Stimulated activated CD4-positive, alpha-beta T cell treated with anti-CD3 and anti-CD28 coated beads, Interleukin-1b, Interleukin-23, amount 100 ng/mL, for 48 hours (primary cell): ENCODE measurements at regions not wholly inside any gene's neighbourhood (a gene's known extent, or its start where the extent isn't known, plus 50 kb on each side); places are given as distances from the start of the nearest gene placed in this dataset.

Source experiments
- DNase-seq: peaks from one replicate; pipeline ENCODE4 v3.0.0-alpha.2; 2020

DNA sequence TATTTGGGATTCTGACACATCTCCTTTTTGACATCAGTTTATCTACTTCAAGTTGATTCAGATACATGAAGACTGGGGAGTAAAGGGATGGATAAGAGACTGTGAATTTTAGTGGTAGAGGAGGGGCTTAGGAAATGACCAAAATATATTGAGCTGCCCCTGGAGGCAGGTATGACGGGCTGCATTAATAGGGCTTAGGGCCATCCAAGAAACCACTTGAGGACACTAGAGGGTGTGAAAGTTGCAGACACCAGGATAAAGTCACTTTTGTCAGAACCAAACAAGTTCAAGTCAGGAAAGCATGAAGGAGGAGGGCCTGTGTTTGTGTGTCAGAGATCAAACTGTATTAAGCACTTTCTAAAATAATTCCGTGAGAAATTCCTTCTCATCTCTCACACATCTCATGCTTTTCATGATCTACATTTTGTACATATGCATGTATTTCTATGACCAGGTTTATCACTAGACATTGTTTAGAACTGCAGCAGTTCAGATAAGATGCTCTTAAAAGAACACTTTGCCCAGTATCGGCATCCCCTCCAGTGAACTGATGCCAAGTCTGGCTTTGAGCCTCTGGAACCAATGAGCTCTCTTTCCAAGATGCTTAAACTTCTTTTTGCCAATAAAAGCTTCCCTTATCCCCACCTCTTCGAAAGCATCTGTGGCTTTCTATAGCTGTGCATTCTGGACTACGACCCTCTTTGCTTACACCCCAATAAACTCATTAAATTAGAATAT, 136.9 kb downstream of the SLC38A1 start:
- DNase-seq = no peak

DNA sequence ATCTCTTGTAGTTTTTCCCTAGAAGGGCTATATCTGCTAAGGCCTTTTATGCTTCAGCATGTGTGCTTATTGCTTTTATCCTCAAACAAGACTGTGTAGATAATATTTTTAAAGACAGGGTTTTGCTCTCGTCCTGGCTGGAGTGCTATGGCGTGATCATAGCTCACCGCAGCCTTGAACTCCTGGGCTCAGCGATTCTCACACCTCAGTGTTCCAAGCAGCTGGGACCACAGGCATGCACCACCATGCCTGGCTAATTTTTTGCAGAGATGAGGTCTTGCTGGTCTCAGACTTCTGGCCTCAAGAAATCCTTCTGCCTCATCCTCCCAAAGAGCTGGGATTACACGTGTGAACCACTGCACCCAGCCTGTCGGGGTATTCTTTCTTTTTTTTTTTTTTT, 137.3 kb upstream of the SCAF11 start:
- DNase-seq = no peak

DNA sequence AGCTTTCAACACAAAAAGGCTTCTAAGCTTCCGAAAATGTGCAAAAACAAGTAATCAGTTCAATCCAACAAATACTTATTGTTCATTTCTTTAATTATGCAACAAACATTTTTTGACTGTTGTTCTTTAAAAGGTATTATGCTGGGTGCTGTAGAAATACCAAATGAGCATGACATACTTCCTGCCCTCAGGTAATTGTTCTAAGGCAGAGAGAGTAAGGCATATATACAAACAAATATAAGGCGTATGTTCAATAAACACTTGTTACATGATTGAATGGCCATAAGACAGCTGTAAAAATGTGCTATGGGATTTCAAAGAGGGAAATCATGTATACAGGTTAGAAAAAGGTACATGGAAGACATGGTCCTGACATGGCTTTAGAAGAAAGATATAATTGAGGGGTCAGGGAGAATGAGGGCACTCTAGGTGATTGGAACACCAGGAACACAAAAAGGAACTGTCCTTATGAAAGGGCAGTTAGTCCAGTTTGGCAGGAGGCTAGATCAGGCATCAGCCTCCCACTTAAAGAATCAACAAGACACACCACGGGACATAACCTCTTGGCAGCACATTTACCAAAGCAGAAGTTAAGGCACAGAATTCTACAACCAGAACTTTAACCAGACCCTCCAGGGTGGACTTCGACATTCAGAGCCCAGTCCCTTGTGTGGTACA, 135.8 kb upstream of the SCAF11 start:
- no peak for DNase-seq

DNA sequence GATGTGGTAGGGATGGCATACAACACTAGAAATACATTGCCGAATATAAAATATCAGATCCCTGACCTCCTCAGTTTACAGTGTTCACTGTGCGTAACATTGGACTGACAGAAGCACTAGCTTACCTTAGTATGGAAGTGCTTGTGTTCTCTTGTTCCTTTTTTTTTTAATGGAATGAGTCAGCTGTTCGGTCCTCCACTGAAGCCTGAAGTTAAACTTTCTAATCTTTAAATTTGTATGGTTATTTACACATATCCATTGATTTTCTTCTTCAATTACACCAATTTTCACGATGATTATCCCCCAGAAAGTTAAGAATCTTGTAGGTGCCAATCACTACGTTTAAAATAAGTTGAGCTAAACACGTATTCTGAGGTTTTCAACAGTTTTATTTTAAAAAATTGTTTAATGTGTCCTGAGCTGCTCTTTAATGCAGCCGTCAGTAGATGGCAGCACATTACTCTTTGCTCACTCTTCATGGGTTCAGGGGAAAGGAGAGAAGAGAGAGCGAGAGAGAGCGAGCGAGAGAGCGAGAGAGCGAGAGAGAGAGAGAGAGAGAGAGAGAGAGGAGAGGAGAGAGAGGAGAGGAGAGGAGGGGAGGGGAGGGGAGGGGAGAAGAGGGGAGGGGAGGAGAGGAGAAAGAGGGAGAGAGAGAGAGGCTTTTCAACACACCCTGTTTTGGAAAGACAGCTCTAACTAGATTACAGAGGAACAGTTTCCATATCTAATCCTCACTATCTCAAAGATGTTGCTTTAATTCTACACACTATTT, 134.7 kb upstream of the SCAF11 start:
- DNase-seq = peak; percentile 45

DNA sequence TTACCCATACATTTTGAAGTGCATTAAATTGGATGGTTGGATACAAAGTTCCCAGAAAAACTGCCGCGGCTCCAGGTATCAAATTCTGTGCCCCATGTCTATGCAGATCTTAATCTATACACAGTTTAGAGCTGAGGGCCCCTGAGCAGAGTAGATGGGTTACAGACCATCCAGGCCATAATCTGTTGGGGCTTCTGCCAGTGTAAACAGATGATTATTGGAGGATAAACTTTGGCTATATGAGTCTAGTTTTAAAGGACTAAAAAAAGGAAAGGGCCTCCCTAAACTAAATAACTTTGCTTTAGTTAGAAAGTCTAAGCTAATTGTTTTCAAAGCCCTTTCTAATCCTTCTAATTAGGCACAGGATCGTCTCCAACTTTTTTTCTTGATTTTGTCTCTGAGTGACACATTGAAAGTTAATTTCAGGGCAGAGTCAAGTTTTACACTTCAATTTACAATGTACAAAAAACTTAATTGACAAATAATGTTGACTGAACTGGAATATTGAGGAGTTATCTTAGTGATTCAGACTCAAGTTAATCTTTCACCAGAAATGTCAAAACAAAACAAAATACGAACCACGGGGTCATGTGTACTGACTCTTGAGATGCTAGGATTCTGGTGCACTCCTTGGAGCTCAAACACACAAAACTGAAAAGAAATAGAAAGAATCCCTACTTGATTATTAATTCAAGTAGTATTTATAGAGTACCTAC, 133.9 kb upstream of the SCAF11 start:
- DNase-seq = no peak

DNA sequence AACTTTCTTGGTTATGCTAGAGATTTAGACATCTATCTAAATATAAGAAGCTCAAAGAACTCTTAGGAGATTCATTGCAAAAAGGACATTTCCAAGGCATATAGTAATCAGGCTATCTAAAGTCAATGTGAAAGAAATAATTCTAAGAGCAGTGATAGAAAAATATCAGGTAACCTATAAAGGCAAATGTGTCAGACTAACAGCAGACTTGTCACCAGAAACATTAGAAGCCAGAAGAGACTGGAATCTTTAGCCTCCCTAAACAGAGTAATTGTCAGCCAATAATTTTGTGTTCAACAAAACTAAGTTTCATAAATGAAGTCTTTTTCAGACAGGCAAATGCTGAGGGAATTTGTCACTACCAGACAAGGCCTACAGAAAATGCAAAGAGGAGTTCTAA, 122.0 kb upstream of the SCAF11 start:
- DNase-seq = no peak

DNA sequence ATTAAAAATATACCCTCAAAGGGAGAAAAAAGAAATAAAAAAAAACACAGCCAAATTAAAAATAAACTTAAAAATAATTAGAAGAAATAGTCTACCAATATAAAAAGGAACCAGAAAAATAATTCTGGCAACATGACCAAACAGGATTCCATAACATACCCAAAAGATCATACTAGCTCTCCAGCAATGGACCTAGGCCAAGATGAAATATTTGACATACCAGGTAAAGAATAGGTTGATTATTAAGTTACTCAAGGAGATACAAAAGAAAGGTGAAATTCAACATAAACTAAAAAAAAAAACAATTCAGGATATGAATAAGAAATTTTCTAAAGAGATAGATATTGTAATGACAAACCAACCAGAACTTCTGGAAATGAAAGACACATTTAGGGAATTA, 121.3 kb upstream of the SCAF11 start:
- no peak for DNase-seq

DNA sequence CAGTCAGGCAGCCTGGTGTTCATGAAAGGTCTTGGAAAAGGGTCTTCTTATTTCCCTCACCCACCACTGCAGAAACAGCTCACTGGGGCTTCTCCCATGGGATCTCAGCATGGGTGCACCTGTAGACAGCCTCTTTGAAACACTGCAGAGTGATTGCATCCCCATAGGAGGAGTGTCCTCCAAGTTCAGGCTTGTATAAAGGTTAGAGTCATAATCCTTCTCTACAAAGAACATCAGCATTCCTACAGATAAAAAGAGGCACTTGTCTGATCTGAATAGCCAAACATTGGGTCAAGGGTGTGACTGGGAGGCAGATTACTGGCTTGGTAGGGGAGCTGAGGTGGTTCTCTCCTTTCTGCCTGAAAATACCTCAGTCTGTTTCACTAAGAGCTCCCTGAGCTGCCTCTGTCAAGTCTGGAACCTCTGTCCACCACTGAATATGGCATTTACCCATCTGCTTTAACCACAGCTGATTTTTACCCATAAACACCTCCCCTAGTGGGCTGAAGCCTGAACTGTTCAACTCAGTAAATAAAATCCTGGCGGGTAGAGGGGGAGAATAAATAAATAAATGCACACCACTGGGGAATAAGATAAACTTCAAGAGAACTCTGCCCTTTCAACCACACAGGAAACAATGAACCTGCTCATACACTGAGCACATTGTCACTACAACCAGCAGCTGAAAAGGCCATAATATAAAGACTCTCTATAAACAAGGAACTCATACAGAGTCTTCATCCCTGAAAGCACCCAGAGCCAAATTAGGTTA, 120.7 kb upstream of the SCAF11 start:
- no peak for DNase-seq

DNA sequence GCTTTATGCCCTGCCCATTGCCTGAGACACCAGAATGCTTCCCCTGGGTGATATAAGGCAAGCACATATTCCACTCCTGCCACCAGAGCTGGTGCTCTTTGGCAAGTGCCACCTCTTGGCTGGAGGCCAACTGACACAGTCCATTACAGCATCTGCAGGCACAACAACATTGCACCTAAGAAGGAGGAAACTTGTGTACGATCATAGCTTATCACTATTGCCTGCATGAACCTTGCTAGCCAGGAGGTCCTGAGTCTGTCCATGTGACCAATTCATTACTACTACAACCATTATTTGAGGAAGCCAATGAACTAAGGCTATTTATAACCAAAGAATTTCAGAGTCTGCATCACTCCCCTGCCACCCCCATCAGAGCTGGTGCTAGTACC, 119.8 kb upstream of the SCAF11 start:
- DNase-seq = no peak

DNA sequence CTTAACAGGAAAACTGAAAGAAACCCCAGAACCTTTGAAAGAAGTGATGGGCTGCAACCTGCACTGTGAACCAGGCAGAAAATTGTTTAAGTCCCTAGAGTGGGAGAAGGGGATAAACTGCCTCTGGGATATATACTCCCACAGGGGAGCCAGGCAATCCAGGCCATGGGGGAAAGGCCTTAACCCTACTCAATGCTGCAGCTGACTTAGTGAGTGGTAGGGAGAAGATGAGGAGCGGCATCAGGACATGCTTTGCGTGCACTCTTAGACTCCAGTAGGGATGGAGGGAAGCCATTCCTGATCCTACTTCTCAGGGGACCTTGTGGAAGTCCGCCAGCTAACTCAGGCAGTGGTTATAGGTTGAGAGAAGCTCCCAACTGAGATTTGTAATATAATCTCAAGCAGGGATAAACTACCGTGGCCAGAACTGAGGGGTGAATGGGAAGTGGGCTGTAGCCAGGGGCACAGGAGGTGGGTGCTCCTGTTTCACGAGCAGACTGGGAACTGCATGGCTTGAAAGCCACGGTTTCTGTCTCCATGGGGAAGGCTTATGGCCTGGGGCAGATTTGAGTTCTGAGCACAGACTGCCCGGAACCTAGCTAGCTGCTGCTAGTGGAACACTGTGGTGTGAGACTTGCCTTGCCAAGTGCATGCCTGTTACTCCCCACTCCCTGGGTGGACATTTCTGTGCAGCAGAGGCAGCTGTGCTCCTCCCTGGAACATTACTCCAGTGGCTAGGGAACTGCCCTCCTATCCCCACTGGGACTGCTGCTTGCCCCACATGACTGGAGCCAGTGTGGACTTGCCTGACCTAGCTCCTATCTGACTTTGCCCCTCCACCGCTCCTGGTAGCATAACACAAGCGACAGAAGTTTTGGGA, 119.2 kb upstream of the SCAF11 start:
- DNase-seq = no peak

DNA sequence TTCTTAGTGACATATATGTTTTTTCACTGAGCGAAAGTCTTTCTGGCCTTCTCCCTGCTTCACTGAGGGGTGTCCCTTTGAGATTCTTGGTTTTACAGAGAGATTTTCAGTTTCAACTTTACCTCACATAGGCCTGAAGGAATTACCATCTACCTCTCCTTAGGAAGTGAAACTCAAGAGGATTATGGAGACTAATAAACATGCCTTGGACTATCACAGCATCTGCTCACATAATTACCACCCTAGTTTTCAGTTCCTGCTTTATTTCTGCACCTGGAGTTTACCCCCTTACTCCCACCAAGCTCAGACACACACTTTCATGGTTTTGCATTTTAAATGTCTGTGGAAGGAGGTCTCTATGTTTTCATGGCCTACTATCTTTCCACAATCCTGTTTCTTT, 118.3 kb upstream of the SCAF11 start:
- no peak for DNase-seq

DNA sequence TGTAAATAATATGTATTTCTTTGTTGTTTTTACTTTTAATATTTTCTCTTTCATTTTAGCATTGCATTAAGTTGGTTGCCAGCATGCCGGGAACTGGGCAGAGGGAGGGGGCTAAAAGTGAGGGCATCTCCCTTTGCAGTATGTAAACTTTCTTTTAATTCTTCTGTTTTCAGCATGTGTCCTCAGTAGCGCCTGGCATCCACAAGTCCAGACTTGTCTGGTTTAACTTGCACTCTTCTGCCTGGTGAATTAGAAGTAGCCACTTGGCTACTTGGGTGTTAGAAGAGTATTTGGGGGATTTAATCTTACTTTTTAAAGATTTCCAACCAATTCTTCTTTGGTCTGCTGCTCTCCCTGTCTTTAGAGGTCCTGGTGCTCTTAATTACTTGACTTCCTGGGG, 117.2 kb upstream of the SCAF11 start:
- DNase-seq = no peak

DNA sequence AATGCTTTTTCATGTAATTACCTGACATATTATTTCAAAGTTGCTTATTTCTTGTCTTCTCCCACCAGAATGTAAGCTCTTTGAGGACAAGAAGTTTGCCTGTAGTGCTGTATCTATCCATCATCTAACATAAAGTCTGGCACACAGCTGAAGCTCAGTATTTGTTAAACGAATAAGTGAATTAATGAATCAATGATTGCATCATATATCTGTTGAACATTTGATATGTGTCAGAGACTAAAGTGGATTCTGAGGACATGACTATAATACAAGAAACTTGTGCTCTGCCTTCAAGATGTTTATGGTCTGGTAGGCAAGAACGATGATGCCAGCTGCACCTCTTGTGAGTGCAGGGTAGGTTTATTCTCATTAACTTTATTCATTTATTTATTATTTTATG, 115.4 kb upstream of the SCAF11 start:
- DNase-seq = no peak

DNA sequence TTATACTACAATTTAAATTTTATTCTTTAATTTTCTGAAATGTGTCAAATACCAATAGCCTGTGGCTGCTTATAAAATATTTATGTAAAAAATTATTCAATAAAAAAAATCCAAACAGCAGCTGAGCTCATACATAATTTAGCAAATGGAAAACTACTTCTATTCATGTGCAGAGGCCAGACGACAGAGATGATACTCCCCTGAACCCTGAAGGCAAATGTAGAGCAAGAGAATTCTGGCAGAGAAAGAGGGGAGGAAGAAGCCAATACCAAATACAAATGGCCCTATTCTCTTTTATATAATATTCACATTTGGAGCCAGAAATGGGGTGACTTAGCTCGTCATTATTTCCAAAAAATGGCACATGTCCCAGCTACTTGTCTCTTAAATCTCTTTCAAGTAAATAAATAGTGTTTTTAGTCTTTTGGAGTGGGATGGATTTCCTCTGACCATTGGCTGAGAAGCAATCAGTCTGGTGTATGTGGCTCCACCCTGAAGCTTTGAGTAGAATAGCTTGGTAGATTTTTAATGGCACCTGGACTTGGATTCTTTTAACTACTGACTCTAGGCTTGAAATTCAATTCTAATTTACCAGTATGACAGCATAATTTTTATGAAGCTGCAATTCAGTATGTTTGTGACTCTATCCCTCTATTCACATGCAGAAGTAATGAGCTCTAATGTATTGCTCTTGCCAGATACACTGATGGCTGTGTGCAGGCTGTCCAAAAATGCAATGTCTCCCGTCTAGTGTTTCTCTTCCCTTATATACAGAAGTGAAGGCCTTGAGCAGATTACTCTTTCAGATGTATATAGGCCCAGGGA, 113.4 kb upstream of the SCAF11 start:
- no peak for DNase-seq

DNA sequence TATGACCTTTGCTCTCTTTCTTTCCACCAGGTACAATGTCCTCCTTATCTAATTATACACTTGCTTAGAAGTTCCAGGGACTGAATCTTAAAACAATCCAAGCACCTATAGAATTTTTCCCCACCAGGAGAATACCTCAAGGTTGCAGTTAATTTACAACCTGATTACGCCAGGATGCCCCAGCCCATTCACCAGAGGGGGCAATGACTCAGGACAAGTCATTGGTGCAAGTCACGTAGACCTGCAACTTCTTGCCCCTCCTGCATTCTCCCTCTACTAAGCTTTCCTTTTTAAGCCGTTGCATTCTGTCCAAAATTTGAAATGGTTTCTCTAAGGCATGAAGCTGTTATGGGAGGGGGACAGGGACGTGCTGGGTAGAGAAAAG, 111.1 kb upstream of the SCAF11 start:
- DNase-seq = no peak

DNA sequence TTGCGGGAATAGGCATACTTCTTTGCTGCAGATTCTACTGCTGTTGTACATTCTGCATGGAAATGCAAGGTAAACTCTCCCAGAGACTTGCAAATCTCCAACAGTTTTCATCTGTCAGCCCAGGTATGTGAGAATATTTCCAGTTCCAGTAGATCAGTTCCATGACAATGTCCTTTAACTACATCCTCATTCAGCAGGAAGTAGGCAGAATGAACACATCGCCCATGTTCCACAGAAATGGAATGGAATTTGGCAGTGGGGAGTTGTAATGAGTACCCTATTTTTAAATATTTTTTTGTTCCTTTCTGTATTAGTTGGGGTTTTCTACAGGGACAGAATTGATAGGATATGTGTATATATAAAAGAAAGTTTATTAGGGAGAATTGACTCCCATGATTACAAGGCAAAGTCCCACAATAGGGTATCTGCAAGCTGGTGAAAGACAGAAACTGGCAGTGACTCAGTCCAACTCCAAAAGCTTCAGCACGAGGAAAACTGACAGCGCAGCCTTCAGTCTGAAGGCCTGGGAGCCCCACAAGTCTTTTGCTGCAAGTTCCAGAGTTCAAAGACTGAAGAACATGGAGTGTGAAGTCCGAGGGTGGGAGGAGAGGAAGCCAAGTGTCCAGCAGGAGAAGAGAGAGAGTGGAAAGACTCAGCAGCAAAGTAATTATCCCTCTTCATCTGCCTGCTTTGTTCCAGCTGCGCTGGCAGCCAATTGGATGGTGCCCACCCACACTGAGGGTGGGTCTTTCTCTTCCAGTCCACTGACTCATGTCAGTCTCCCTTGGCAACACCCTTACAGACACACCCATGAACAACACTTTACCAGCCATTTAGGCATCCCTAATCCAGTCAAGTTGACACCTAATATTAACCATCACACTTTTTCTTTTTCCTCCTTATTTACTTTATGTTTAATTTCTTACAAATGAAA, 110.4 kb upstream of the SCAF11 start:
- DNase-seq = no peak

DNA sequence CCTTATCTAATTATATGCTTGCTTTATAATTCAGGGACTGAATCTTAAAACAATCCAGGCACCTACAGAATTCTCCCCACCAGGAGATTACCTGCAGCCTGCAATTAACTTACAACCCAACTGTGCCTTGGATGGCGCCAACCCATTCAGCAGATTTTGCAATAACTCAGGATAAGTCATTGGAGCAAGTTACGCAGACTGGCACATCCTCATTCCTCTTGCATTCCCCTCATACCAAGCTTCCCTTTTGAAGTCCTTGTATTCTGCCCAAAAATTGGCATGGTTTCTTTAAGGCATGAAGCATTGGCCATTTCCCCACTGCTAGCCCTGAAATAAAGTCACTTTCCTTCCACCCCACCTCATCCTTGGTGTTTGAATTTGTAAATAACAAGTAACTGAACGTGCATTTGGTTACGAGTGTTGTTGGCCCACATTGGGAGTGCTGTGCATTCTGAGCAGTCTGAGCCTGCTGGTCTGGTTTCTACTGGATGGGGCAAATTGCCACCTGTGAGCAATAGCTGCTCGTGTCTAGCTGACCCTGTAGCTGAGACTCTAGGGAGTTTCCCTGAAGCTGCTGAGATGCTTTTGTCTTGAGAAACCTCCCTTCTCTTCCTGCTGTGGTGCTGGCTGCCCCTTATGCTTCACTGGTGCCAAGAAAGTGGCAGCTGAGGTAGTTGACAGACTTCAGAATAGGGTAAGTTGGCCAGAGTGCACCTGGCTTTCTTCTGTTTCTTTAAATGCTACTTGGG, 99.2 kb upstream of the SCAF11 start:
- no peak for DNase-seq

DNA sequence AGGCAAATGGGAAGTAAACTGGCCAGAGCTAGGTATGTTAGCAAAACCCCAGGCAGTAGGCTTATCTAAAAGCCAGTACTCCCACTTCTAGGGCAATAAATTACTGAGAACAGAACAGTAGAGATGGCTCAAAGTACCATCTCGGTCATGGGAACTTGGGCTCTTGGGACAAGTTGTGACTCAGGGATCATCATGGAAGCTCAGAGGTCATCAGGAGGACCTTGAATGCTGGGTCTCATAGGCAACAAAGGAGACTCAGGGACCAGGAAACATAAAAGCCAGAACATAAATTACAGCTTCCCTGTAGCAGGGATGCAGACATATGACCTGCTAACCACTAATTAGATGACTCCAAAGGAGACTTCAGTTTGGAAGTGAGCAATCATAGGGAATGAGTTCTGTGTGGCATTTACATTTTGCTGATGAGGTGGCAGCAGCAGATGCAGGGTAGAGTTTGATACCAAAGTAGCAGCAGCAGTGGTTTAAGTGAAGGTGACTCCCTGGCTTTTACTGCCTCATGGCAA, 97.6 kb upstream of the SCAF11 start:
- DNase-seq = no peak
